Ishikawa (cell line): ENCODE measurements at regions not wholly inside any gene's neighbourhood (a gene's known extent, or its start where the extent isn't known, plus 50 kb on each side); places are given as distances from the start of the nearest gene placed in this dataset.

ENCODE experiments used
- CEBPB ChIP-seq: IDR thresholded peaks from 2 replicates; pipeline ENCODE4 v1.6.1; 2012
- CREB1 ChIP-seq: IDR thresholded peaks from 2 replicates; pipeline ENCODE4 v1.6.1; 2012; ENCODE audit warnings: low read depth
- EP300 ChIP-seq: IDR thresholded peaks from 2 replicates; pipeline ENCODE4 v1.6.1; 2012; ENCODE audit warnings: borderline replicate concordance
- FOXM1 ChIP-seq: IDR thresholded peaks from 2 replicates; pipeline ENCODE4 v1.6.1; 2012; ENCODE audit warnings: low read depth, borderline replicate concordance
- NFIC ChIP-seq: IDR thresholded peaks from 2 replicates; pipeline ENCODE4 v1.6.1; 2012
- RAD21 ChIP-seq: IDR thresholded peaks from 2 replicates; pipeline ENCODE4 v1.6.1; 2012; ENCODE audit warnings: low read depth
- REST ChIP-seq: IDR thresholded peaks from 2 replicates; pipeline ENCODE4 v1.6.1; 2012; ENCODE audit warnings: low read depth, mild to moderate bottlenecking
- TAF1 ChIP-seq: IDR thresholded peaks from 2 replicates; pipeline ENCODE4 v1.6.1; 2012; ENCODE audit warnings: low read depth, mild to moderate bottlenecking
- TCF12 ChIP-seq: IDR thresholded peaks from 2 replicates; pipeline ENCODE4 v1.6.1; 2012; ENCODE audit warnings: low read depth
- TEAD4 ChIP-seq: IDR thresholded peaks from 2 replicates; pipeline ENCODE4 v1.6.1; 2012
- YY1 ChIP-seq: IDR thresholded peaks from 2 replicates; pipeline ENCODE4 v1.6.1; 2012; ENCODE audit warnings: low read depth
- TF ChIP-seq, protein P1 (sequence below): IDR thresholded peaks from 2 replicates; pipeline ENCODE4 v1.6.1; 2012

GRCh38 chr6:146923205-146923833 is 280.9 kb upstream of the STXBP5 start:
- TF ChIP-seq TCF12 (no peak), CREB1 (no peak), EP300 (no peak), TEAD4 (no peak), TAF1 (no peak), CEBPB (no peak), REST (no peak), NFIC (no peak), YY1 (no peak), FOXM1 (no peak), RAD21 (no peak)
- TF ChIP-seq, protein P1, sequence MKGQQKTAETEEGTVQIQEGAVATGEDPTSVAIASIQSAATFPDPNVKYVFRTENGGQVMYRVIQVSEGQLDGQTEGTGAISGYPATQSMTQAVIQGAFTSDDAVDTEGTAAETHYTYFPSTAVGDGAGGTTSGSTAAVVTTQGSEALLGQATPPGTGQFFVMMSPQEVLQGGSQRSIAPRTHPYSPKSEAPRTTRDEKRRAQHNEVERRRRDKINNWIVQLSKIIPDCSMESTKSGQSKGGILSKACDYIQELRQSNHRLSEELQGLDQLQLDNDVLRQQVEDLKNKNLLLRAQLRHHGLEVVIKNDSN = no peak
